HEK293T (cell line): ENCODE measurements at regions not wholly inside any gene's neighbourhood (a gene's known extent, or its start where the extent isn't known, plus 50 kb on each side); places are given as distances from the start of the nearest gene placed in this dataset.

Source experiments
- CTCF ChIA-PET: fragments of 350-600 bp; formaldehyde crosslinking; extraction: SDS; loops from one replicate; lab custom pipeline; 2021; ENCODE audit warnings: antibody characterized with exemption, inconsistent platforms; lab: Yijun Ruan, JAX
- POLR2A ChIA-PET: fragments of 350-600 bp; formaldehyde crosslinking; extraction: SDS; loops from one replicate; lab custom pipeline; 2020; ENCODE audit warnings: antibody characterized with exemption, inconsistent platforms; lab: Yijun Ruan, JAX
- DNase-seq: peaks from one replicate; pipeline ENCODE4 v3.0.0; 2012; ENCODE audit warnings: mixed read lengths; ENCODE audit errors: extremely low spot score
- ARNT ChIP-seq: fragments of 450-650 bp; IDR thresholded peaks from 2 replicates; pipeline ENCODE4 v1.6.1; 2017; ENCODE audit warnings: mild to moderate bottlenecking
- BHLHE40 ChIP-seq: fragments of 450-650 bp; IDR thresholded peaks from 2 replicates; pipeline ENCODE4 v1.6.1; 2016; ENCODE audit warnings: mild to moderate bottlenecking, moderate library complexity, borderline replicate concordance
- CTBP1 ChIP-seq: fragments of 450-650 bp; IDR thresholded peaks from 2 replicates; pipeline ENCODE4 v1.6.1; 2016; ENCODE audit warnings: borderline replicate concordance
- ELF4 ChIP-seq: fragments of 450-650 bp; IDR thresholded peaks from 2 replicates; pipeline ENCODE4 v1.6.1; 2017; ENCODE audit warnings: antibody characterized with exemption
- FOXA1 ChIP-seq: fragments of 450-650 bp; IDR thresholded peaks from 2 replicates; pipeline ENCODE4 v1.6.1; 2016; ENCODE audit warnings: mild to moderate bottlenecking
- FOXK2 ChIP-seq: fragments of 450-650 bp; IDR thresholded peaks from 2 replicates; pipeline ENCODE4 v1.6.1; 2016; ENCODE audit warnings: mild to moderate bottlenecking
- FOXM1 ChIP-seq: fragments of 450-650 bp; IDR thresholded peaks from 2 replicates; pipeline ENCODE4 v1.6.1; 2017; ENCODE audit warnings: mild to moderate bottlenecking, borderline replicate concordance
- HDGF ChIP-seq: fragments of 450-650 bp; IDR thresholded peaks from 2 replicates; pipeline ENCODE4 v1.6.1; 2017; ENCODE audit warnings: antibody characterized with exemption, borderline replicate concordance
- L3MBTL2 ChIP-seq: fragments of 450-650 bp; conservative IDR thresholded peaks from 2 replicates; pipeline ENCODE4 v1.6.1; 2016; ENCODE audit warnings: mild to moderate bottlenecking
- LEF1 ChIP-seq: fragments of 450-650 bp; IDR thresholded peaks from 2 replicates; pipeline ENCODE4 v1.6.1; 2017; ENCODE audit warnings: mild to moderate bottlenecking, borderline replicate concordance
- NFRKB ChIP-seq: fragments of 450-650 bp; IDR thresholded peaks from 2 replicates; pipeline ENCODE4 v1.6.1; 2016; ENCODE audit warnings: mild to moderate bottlenecking, moderate library complexity
- SP1 ChIP-seq: fragments of 450-650 bp; IDR thresholded peaks from 2 replicates; pipeline ENCODE4 v1.6.1; 2017
- SUZ12 ChIP-seq: fragments of 450-650 bp; IDR thresholded peaks from 2 replicates; pipeline ENCODE4 v1.6.1; 2016; ENCODE audit warnings: mild to moderate bottlenecking
- TARDBP ChIP-seq: fragments of 450-650 bp; IDR thresholded peaks from 2 replicates; pipeline ENCODE4 v1.6.1; 2016
- ZNF384 ChIP-seq: fragments of 450-650 bp; IDR thresholded peaks from 2 replicates; pipeline ENCODE4 v1.6.1; 2016
- TF ChIP-seq, protein P1 (sequence below): fragments of 450-650 bp; IDR thresholded peaks from 2 replicates; pipeline ENCODE4 v1.6.1; 2016

DNA sequence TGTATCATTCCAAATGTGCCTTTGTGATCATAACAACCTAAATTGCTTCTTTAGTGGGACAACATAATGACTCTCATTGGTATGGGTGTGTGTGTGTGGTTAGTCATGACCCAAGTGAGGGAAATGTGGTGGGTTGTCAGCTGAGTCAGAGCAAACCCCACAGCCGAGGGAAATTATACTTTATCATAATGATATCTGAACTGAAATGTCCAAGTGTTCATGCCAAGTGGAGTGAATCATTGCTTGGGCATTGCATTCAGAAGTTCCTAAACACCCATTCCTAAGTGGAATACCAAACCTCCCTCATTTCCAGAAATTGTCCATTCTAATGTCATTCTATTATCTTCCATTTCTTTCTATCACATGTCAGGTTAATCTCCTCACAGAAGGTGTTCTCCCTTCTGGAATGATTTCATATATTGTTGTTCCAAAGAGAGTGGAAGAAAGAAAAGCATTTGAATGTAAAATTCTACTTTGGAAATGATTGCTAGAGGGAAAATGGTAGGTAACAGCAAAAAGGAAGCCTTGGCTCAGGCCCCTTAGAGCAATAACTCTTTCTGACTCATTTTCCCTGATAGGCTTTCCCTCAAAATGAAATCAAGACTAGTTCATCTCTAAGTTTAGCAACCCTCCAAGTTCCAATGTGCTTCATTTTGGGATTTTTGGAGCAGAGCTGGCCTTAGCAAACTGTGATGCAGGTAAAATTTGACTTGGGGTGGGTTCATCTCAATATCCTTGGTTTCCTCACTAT lies 230.7 kb upstream of the KCNIP4 start:
- DNase-seq: no peak
- POLR2A ChIA-PET: no interaction called here
- CTCF ChIA-PET: no interaction called here
- no peak for TF ChIP-seq HDGF
- TF ChIP-seq ZNF384: no peak

DNA sequence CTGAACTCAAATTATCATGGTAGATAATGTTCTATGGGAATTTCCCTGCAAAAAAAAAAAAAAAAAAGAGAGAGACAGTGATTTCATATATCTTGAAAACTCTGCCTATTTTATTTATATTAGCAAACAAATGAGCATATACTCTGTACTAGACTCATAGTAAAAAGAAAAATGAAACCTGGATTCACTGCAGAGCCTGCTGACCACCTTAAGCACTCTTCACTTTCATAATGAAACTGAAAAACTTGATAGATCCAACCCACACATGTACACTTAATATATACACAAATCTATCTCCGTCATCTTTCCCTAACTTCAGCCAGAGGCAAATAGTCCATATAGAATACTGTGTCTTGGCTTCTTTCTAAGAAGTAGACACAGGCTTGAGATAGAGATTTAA lies 226.1 kb upstream of the KCNIP4 start:
- ChIA-PET POLR2A (no interaction called here), CTCF (no interaction called here)
- TF ChIP-seq NFRKB (no peak), HDGF (no peak), CTBP1 (no peak), ARNT (no peak), SUZ12 (no peak), TARDBP (no peak), L3MBTL2 (no peak), ELF4 (no peak)
- no peak for DNase-seq

DNA sequence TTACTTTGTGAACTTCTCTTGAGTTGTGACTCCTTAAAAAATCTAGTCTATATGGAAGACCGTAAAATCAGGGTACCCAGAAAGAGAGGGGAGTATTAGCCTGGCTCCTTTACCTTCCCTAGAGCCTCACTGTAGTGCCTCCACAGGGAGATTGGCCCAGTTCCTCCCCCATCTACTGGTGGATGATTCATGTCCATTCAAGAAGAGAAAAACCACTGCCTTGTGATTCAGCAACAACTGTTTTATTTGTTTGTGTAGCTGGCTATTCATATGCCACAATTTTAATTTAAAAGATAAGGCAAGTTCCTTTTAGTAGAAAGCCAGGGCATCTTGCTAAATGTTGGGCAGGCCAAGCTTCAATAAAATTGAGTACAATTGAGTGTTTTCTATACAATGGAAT lies 221.8 kb upstream of the KCNIP4 start:
- POLR2A ChIA-PET: no interaction called here
- CTCF ChIA-PET: no interaction called here
- TF ChIP-seq SP1 (no peak), FOXA1 (no peak), FOXM1 (no peak), HDGF (no peak), ELF4 (no peak), FOXK2 (no peak), TARDBP (no peak), ZNF384 (no peak), NFRKB (no peak), SUZ12 (no peak), CTBP1 (no peak), L3MBTL2 (no peak), BHLHE40 (no peak), ARNT (no peak), LEF1 (no peak)
- TF ChIP-seq, protein P1, sequence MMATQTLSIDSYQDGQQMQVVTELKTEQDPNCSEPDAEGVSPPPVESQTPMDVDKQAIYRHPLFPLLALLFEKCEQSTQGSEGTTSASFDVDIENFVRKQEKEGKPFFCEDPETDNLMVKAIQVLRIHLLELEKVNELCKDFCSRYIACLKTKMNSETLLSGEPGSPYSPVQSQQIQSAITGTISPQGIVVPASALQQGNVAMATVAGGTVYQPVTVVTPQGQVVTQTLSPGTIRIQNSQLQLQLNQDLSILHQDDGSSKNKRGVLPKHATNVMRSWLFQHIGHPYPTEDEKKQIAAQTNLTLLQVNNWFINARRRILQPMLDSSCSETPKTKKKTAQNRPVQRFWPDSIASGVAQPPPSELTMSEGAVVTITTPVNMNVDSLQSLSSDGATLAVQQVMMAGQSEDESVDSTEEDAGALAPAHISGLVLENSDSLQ: no peak
- DNase-seq: no peak

DNA sequence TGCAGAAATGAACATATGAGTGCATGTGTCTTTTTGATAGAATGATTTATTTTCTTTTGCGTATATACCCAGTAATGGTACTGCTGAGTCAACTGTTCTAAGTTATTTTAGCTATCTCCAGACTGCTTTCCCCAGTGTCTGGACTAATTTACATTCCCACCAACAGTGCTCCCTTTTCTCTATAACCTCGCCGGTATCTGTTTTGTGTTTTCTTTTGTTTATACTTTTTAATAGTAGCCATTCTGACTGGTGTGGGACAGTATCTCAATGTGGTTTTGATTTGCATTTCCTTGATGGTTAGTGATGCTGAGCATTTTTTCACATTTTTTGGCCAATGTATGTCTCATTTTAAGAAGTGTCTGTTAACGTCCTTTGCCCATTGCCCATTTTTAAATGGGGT lies 218.6 kb upstream of the KCNIP4 start:
- ChIA-PET POLR2A (no interaction called here), CTCF (no interaction called here)
- TF ChIP-seq TARDBP (no peak), HDGF (no peak), ZNF384 (no peak), ARNT (no peak), ELF4 (no peak), CTBP1 (no peak), FOXK2 (no peak), SP1 (no peak), L3MBTL2 (no peak), FOXA1 (no peak)
- TF ChIP-seq, protein P1: no peak
- DNase-seq: no peak

DNA sequence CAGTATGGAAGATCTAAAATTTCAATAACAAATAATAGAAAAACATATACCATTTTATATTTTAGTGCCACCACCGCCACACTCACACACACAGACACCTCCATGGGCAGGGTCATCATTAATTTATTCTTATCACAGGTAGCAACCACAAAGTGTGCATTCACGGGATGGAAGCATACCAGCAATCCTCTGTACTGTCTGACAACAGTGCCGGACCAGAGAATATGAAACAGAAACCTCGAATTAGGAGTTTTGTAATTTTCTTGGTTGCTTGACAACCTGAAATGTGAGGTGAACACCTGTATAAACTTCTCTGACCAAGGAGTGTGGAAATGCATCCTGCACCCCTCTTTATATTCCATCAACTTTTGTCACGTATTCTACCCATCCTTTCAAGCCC lies 213.9 kb upstream of the KCNIP4 start:
- DNase-seq: no peak
- TF ChIP-seq NFRKB (no peak), ARNT (no peak), SP1 (no peak), ELF4 (no peak), CTBP1 (no peak), TARDBP (no peak), LEF1 (no peak), BHLHE40 (no peak), ZNF384 (no peak), SUZ12 (no peak), FOXM1 (no peak), L3MBTL2 (no peak), FOXA1 (no peak)
- TF ChIP-seq, protein P1: no peak
- CTCF ChIA-PET: no interaction called here
- POLR2A ChIA-PET: no interaction called here

DNA sequence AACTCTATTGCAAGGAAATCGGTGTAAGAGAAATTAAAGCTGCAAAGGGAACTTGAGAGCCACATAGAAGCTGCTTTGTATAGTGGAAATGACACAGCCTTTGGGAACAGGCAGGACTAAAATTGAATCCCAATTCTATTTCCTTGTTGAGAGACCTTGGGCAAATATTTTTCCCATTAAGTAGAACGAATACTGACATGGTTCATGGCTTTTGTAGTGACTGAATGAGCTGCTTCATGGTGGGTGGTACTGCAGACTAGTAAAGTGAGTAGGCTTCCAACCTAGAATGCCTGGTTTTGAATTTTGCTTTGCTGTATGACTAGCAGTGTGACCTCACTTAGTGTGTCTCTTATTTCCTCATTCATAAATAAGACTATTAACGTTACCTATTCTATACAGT lies 182.2 kb upstream of the KCNIP4 start:
- ChIA-PET CTCF (interaction anchor here (0.5 to 1.1 kb wide), 2 partner anchors 365 to 552 kb away, joined by 3 read pairs; no protein-coding TSS in a partner anchor), POLR2A (no interaction called here)
- TF ChIP-seq BHLHE40: no peak
- no peak for TF ChIP-seq SP1
- no peak for TF ChIP-seq FOXA1
- no peak for TF ChIP-seq ZNF384
- no peak for TF ChIP-seq L3MBTL2
- no peak for TF ChIP-seq ELF4
- TF ChIP-seq LEF1: no peak
- TF ChIP-seq ARNT: no peak
- TF ChIP-seq HDGF: no peak
- TF ChIP-seq TARDBP: no peak
- no peak for TF ChIP-seq FOXK2
- no peak for TF ChIP-seq FOXM1
- TF ChIP-seq, protein P1: no peak
- no peak for DNase-seq
